A549 (cell line): ENCODE measurements at regions not wholly inside any gene's neighbourhood (a gene's known extent, or its start where the extent isn't known, plus 50 kb on each side); places are given as distances from the start of the nearest gene placed in this dataset.

Experiments used
- ATAC-seq, 2 experiments: fragments of 200-7000 bp in 1 of 2; fragments of >200 bp in 1 of 2; cut with Nextera tagmentation in 1 of 2; cut with Tn5 transposase in 1 of 2; 3 replicates each; pipeline versions ENCODE4 v1.8.0 to v1.9.1; 2018 to 2020; ENCODE audit warnings: mild to moderate bottlenecking in 1 of 2, moderate library complexity in 1 of 2
- CTCF ChIA-PET: fragments of 300-600 bp; sonication (Branson Sonifier 250); formaldehyde crosslinking; extraction: SDS; loops from one replicate; lab custom pipeline; 2021; ENCODE audit warnings: antibody characterized with exemption, inconsistent platforms; lab: Yijun Ruan, JAX
- POLR2A ChIA-PET: fragments of 350-600 bp; formaldehyde crosslinking; extraction: SDS; loops from one replicate; lab custom pipeline; 2021; ENCODE audit warnings: antibody characterized with exemption, inconsistent platforms; lab: Yijun Ruan, JAX
- DNase-seq, 2 experiments: peaks; one replicate each; pipeline versions ENCODE4 v3.0.0 to v3.0.0-alpha.2; 2011 to 2016; ENCODE audit warnings: low read depth in 1 of 2, low spot score in 1 of 2
- FAIRE-seq: peaks from 2 replicates; lab custom pipeline; 2011; peaks lifted over from hg19 to GRCh38; lab: Jason Lieb, UNC
- H3K27ac ChIP-seq, 2 experiments: fragments of >200 bp; sonication (Bioruptor Twin); formaldehyde crosslinking; 3 replicates each; pipeline ENCODE4 v1.5.1; 2016 to 2017
- H3K4me1 ChIP-seq: fragments of >200 bp; sonication (Bioruptor Twin); formaldehyde crosslinking; 3 replicates; pipeline ENCODE4 v1.6.1; 2016
- H3K4me2 ChIP-seq: fragments of >200 bp; sonication (Bioruptor Twin); formaldehyde crosslinking; 3 replicates; pipeline ENCODE4 v1.6.1; 2016
- H3K4me3 ChIP-seq: fragments of >200 bp; sonication (Bioruptor Twin); formaldehyde crosslinking; 3 replicates; pipeline ENCODE4 v1.5.1; 2016
- H3K9me3 ChIP-seq: fragments of >200 bp; sonication (Bioruptor Twin); formaldehyde crosslinking; 3 replicates; pipeline ENCODE4 v1.6.1; 2016
- CHD4 ChIP-seq: fragments of 200-600 bp; sonication (generic); IDR thresholded peaks from 2 replicates; pipeline ENCODE4 v1.6.1; 2016; ENCODE audit warnings: antibody characterized with exemption, mild to moderate bottlenecking, borderline replicate concordance
- EHF ChIP-seq: fragments of 250-450 bp; sonication (Bioruptor Pico); IDR thresholded peaks from 2 replicates; pipeline ENCODE4 v1.5.0; 2020; ENCODE audit warnings: mild to moderate bottlenecking
- EHMT2 ChIP-seq: fragments of 200-600 bp; sonication (generic); IDR thresholded peaks from 2 replicates; pipeline ENCODE4 v1.6.1; 2016; ENCODE audit warnings: antibody characterized with exemption, low read depth, mild to moderate bottlenecking, moderate library complexity
- EP300 ChIP-seq, 2 experiments: fragments of >200 bp; sonication (Bioruptor Twin); formaldehyde crosslinking; IDR thresholded peaks; 2 replicates in 1 of 2; 3 replicates in 1 of 2; pipeline ENCODE4 v1.6.1; 2016 to 2017
- ESRRA ChIP-seq: fragments of 150-350 bp; IDR thresholded peaks from 2 replicates; pipeline ENCODE4 v1.6.1; 2014; ENCODE audit warnings: mild to moderate bottlenecking, low read length, borderline replicate concordance
- FOSB ChIP-seq: fragments of 250-450 bp; sonication (Bioruptor Pico); IDR thresholded peaks from 2 replicates; pipeline ENCODE4 v1.5.0; 2020; ENCODE audit warnings: mild to moderate bottlenecking, moderate library complexity
- FOSL2 ChIP-seq, 2 experiments: fragments of 450-650 bp in 1 of 2; fragments of >200 bp in 1 of 2; sonication (Bioruptor Twin) in 1 of 2; formaldehyde crosslinking; IDR thresholded peaks; 2 replicates each; pipeline versions ENCODE4 v1.5.0 to v1.6.1; 2016 to 2020; ENCODE audit warnings: mild to moderate bottlenecking in 1 of 2, moderate library complexity in 1 of 2
- GATA3 ChIP-seq: IDR thresholded peaks from 2 replicates; pipeline ENCODE4 v1.6.1; 2012; ENCODE audit warnings: borderline replicate concordance
- HDAC2 ChIP-seq: fragments of 200-600 bp; sonication (generic); IDR thresholded peaks from 2 replicates; pipeline ENCODE4 v1.6.1; 2016
- HOXA7 ChIP-seq: fragments of 250-450 bp; sonication (Bioruptor Pico); IDR thresholded peaks from 2 replicates; pipeline ENCODE4 v1.5.0; 2020; ENCODE audit warnings: mild to moderate bottlenecking, moderate library complexity
- HOXB5 ChIP-seq: fragments of 250-450 bp; sonication (Bioruptor Pico); IDR thresholded peaks from 2 replicates; pipeline ENCODE4 v1.5.0; 2020; ENCODE audit warnings: mild to moderate bottlenecking, moderate library complexity
- JUN ChIP-seq, 2 experiments: fragments of >200 bp; sonication (Bioruptor Twin); formaldehyde crosslinking; IDR thresholded peaks; 2 replicates in 1 of 2; 3 replicates in 1 of 2; pipeline ENCODE4 v1.6.1; 2016 to 2017
- JUNB ChIP-seq: fragments of >200 bp; sonication (Bioruptor Twin); formaldehyde crosslinking; IDR thresholded peaks from 2 replicates; pipeline ENCODE4 v1.6.1; 2016
- MAFK ChIP-seq: fragments of 450-650 bp; IDR thresholded peaks from 2 replicates; pipeline ENCODE4 v1.6.1; 2014; ENCODE audit not compliant: partially characterized antibody
- MAZ ChIP-seq: fragments of 150-350 bp; IDR thresholded peaks from 2 replicates; pipeline ENCODE4 v1.6.1; 2014; ENCODE audit warnings: antibody characterized with exemption, low read depth, low read length, borderline replicate concordance
- MYC ChIP-seq: IDR thresholded peaks from 2 replicates; pipeline ENCODE4 v1.6.1; 2012; ENCODE audit warnings: mild to moderate bottlenecking, inconsistent platforms, low read length, improper control_type of control experiment, borderline replicate concordance
- PHF8 ChIP-seq: fragments of 200-600 bp; sonication (generic); IDR thresholded peaks from 2 replicates; pipeline ENCODE4 v1.6.1; 2016; ENCODE audit warnings: low read depth, mild to moderate bottlenecking, antibody characterized with exemption, moderate library complexity, borderline replicate concordance
- POLR2AphosphoS2 ChIP-seq: conservative IDR thresholded peaks from 2 replicates; pipeline ENCODE4 v1.6.1; 2012; ENCODE audit warnings: low read length, improper control_type of control experiment, inconsistent platforms
- RFX5 ChIP-seq: fragments of 450-650 bp; IDR thresholded peaks from 2 replicates; pipeline ENCODE4 v1.7.1; 2014; ENCODE audit warnings: antibody characterized with exemption, mild to moderate bottlenecking, moderate library complexity
- RNF2 ChIP-seq: fragments of 200-600 bp; sonication (generic); IDR thresholded peaks from 2 replicates; pipeline ENCODE4 v1.6.1; 2016; ENCODE audit warnings: low read depth, mild to moderate bottlenecking, antibody characterized with exemption, moderate library complexity, borderline replicate concordance
- ZNF302 ChIP-seq: fragments of 250-450 bp; sonication (Bioruptor Pico); IDR thresholded peaks from 2 replicates; pipeline ENCODE4 v1.9.0; 2021; ENCODE audit warnings: inconsistent platforms, mild to moderate bottlenecking, moderate library complexity
- WGBS: methylation state at CpG from one replicate; pipeline ENCODE4 v1.1.6; 2017; ENCODE audit errors: missing lambda C conversion rate; 5-methylcytosine and 5-hydroxymethylcytosine counted together
- TF ChIP-seq, protein P1 (sequence below): fragments of >200 bp; sonication (Bioruptor Twin); formaldehyde crosslinking; IDR thresholded peaks from 3 replicates; pipeline ENCODE4 v1.6.1; 2016
- TF ChIP-seq, protein P2 (sequence below): fragments of 250-450 bp; sonication (Bioruptor Pico); IDR thresholded peaks from 2 replicates; pipeline ENCODE4 v1.5.0; 2020; ENCODE audit warnings: low read depth, mild to moderate bottlenecking, moderate library complexity
- TF ChIP-seq, protein P3 (sequence below): fragments of >200 bp; sonication (Bioruptor Twin); formaldehyde crosslinking; IDR thresholded peaks from 3 replicates; pipeline ENCODE4 v1.5.1; 2016

DNA sequence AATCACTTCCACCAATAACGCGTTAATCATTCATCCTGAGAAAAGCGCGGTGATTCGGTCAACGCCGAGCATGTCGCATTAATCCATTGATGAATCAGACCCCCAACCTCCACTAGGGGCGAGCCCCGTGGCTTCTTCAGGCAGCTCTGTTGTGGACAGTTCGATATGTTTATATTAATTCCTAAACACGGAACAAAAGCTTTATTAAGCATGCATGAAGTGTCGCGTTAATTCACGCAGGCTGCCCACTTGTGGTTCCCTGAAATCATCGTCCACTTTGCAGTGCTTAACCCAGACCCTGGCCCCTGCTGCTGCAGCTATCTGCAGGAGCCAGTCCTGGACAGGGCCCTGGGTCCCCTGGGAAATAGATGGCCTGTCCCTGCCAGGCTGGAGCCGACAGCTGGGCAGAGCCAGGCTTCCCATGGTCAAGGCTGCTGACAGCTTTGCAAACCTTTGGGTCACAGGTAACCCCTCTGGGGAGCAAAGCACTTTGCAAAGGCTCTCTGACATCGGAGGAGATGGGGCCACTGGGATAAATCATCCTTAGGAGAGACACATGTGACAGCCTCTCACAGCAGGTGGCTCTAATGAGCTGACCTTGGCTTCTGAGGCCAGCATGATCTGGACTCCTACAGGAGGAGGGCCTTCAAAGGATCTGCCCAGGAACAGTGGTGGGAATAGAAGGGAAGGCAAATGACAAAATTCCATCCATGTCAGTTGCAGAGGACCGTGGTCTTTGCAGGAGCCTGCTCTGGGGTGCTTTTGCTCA, 137.0 kb upstream of the AJAP1 start (continued):
- TF ChIP-seq, protein P1, sequence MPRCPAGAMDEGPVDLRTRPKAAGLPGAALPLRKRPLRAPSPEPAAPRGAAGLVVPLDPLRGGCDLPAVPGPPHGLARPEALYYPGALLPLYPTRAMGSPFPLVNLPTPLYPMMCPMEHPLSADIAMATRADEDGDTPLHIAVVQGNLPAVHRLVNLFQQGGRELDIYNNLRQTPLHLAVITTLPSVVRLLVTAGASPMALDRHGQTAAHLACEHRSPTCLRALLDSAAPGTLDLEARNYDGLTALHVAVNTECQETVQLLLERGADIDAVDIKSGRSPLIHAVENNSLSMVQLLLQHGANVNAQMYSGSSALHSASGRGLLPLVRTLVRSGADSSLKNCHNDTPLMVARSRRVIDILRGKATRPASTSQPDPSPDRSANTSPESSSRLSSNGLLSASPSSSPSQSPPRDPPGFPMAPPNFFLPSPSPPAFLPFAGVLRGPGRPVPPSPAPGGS, result no peak

DNA sequence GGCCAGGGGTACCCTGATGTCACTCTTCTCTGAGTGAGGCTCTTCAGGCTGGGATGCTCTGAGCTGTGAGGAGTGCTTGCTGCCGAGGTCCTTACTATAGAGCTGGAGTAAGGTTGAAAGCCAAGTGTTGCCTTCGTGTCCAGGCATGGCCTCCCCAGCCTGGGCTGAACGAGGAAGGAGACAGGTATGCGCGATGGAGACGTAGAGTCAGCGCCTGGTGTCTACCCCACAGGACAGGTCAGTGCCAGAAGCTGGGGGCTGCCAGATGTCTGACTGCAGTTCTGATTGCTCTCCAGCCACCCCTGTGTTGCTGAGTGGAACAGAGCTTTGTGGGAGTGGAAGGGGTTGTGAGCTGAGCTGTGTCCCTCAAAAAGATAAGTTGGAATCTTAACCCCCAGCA, 135.8 kb upstream of the AJAP1 start:
- no peak overlapping the region for H3K4me2 ChIP-seq
- ChIA-PET POLR2A (no interaction called here), CTCF (no interaction called here)
- 0% methylated on average over 1 of the region's 7 CpGs for WGBS
- DNase-seq (no peak), FAIRE-seq (no peak), ATAC-seq (no peak)
- H3K4me3 ChIP-seq, result no peak overlapping the region
- no peaks in the 10 kb centered on the region for H3K9me3 ChIP-seq
- H3K4me1 ChIP-seq, result no peaks in the 10 kb centered on the region
- TF ChIP-seq ESRRA (no peak), FOSB (CRISPR knock-in tag) (no peak), CHD4 (no peak), RNF2 (no peak), EHMT2 (no peak), EHF (CRISPR knock-in tag) (no peak), RFX5 (no peak), POLR2AphosphoS2 (no peak), JUN (IDR thresholded peaks at IDR 0.05) (no peak), HOXA7 (CRISPR knock-in tag) (no peak)
- no peak overlapping the region for H3K27ac ChIP-seq

DNA sequence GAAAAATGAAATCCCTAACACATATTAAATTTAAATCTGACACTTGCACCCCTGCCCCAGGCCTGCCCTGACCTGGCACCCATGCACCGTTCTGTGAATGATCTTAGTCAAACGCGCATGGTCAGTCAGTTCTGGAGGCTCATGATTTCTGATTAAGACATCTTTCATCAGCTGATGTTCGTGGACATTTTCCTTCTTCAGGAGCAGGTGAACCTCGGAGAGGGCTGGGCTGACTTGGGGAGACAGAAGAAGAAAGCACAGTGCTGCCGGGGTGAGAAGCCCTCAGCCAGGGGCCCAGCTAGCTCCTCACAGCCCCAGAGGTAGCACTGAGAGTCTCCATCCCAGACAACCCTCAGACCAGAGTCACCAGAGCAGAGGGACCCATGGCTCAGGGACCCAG, 134.5 kb upstream of the AJAP1 start:
- no peak overlapping the region for H3K4me2 ChIP-seq
- H3K4me3 ChIP-seq, result no peak overlapping the region
- no peaks in the 10 kb centered on the region for H3K9me3 ChIP-seq
- POLR2A ChIA-PET, result no interaction called here
- 35% methylated on average over 5 of the region's 6 CpGs for WGBS
- no peaks in the 10 kb centered on the region for H3K4me1 ChIP-seq
- no peak overlapping the region for H3K27ac ChIP-seq
- no peak for ATAC-seq
- TF ChIP-seq, protein P1, result no peak
- TF ChIP-seq, protein P2, sequence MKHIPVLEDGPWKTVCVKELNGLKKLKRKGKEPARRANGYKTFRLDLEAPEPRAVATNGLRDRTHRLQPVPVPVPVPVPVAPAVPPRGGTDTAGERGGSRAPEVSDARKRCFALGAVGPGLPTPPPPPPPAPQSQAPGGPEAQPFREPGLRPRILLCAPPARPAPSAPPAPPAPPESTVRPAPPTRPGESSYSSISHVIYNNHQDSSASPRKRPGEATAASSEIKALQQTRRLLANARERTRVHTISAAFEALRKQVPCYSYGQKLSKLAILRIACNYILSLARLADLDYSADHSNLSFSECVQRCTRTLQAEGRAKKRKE, result no peak
- no peak for TF ChIP-seq HOXB5 (CRISPR knock-in tag)
- TF ChIP-seq, protein P3, sequence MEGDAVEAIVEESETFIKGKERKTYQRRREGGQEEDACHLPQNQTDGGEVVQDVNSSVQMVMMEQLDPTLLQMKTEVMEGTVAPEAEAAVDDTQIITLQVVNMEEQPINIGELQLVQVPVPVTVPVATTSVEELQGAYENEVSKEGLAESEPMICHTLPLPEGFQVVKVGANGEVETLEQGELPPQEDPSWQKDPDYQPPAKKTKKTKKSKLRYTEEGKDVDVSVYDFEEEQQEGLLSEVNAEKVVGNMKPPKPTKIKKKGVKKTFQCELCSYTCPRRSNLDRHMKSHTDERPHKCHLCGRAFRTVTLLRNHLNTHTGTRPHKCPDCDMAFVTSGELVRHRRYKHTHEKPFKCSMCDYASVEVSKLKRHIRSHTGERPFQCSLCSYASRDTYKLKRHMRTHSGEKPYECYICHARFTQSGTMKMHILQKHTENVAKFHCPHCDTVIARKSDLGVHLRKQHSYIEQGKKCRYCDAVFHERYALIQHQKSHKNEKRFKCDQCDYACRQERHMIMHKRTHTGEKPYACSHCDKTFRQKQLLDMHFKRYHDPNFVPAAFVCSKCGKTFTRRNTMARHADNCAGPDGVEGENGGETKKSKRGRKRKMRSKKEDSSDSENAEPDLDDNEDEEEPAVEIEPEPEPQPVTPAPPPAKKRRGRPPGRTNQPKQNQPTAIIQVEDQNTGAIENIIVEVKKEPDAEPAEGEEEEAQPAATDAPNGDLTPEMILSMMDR, result no peak
- TF ChIP-seq GATA3, result no peak
- TF ChIP-seq MAZ, result no peak
- no peak for TF ChIP-seq FOSL2 (IDR thresholded peaks at IDR 0.05)
- no peak for TF ChIP-seq FOSL2 (CRISPR knock-in tag; IDR thresholded peaks at IDR 0.05)
- no peak for TF ChIP-seq POLR2AphosphoS2
- TF ChIP-seq ZNF302 (CRISPR knock-in tag), result no peak
- TF ChIP-seq EP300 (IDR thresholded peaks at IDR 0.05), result no peak
- TF ChIP-seq MYC, result no peak
- no peak for TF ChIP-seq PHF8
- no peak for TF ChIP-seq MAFK
- no peak for TF ChIP-seq EHF (CRISPR knock-in tag)
- no peak for TF ChIP-seq ESRRA
- TF ChIP-seq FOSB (CRISPR knock-in tag), result no peak
- no peak for TF ChIP-seq HDAC2
- TF ChIP-seq JUNB, result no peak
- CTCF ChIA-PET, result no interaction called here
- DNase-seq, result no peak
- FAIRE-seq, result no peak
